Right atrium auricular region (tissue), 2 donors: ENCODE measurements at regions not wholly inside any gene's neighbourhood (a gene's known extent, or its start where the extent isn't known, plus 50 kb on each side); places are given as distances from the start of the nearest gene placed in this dataset.
A peak's percentile ranks its signal among the peaks of the same experiment; 100 is the strongest.

ENCODE experiments used
- DNase-seq: peaks from one replicate; pipeline ENCODE4 v3.0.0-alpha.2; 2019; ENCODE audit warnings: low spot score
- H3K27ac ChIP-seq, 2 donors: fragments of 200-600 bp; sonication (generic); 1 replicate in 1 of 2; 2 replicates in 1 of 2; pipeline ENCODE4 v1.5.1; 2016 to 2019
- H3K27me3 ChIP-seq, 2 donors: fragments of 200-600 bp; sonication (generic); one replicate each; pipeline versions ENCODE4 v1.5.1 to v1.6.0; 2017 to 2019
- H3K36me3 ChIP-seq: fragments of 200-600 bp; sonication (generic); one replicate; pipeline ENCODE4 v1.5.1; 2016
- H3K4me1 ChIP-seq, 2 donors: fragments of 200-600 bp; sonication (generic); one replicate each; pipeline versions ENCODE4 v1.5.1 to v1.6.0; 2017 to 2019
- H3K4me3 ChIP-seq, 2 donors: fragments of 200-600 bp; sonication (generic); 1 replicate in 1 of 2; 2 replicates in 1 of 2; pipeline ENCODE4 v1.5.1; 2017 to 2019; ENCODE audit warnings: mild to moderate bottlenecking in 1 of 2, moderate library complexity in 1 of 2
- H3K9me3 ChIP-seq, 2 donors: fragments of 200-600 bp; sonication (generic); one replicate each; pipeline ENCODE4 v1.5.1; 2019
- TF ChIP-seq, protein P1 (sequence below), 2 donors: fragments of 200-600 bp; sonication (generic); IDR thresholded peaks; one replicate each; pipeline ENCODE4 v1.5.1; 2019; ENCODE audit warnings: antibody characterized with exemption in 2 of 2

DNA sequence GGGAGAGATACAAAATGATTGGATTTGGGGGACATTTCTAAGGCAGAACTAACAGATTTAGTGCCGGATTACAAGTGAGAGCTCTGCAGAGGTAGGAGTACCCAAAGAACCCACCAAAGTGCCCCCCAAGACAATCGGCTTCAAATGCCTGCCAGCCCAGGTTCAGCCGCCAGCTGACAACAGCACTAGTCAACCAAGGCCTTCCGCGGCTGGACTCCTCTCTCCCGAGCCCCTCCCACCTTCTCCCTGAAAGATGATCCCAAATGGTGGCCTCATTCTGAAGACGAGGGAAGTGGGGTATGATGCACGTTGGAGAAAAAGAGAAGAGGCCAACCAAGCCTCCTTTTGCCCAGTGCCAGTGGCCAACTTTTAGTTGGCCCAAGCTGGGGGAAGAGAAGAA is 210.4 kb upstream of the SLC30A5 start:
- TF ChIP-seq, protein P1, sequence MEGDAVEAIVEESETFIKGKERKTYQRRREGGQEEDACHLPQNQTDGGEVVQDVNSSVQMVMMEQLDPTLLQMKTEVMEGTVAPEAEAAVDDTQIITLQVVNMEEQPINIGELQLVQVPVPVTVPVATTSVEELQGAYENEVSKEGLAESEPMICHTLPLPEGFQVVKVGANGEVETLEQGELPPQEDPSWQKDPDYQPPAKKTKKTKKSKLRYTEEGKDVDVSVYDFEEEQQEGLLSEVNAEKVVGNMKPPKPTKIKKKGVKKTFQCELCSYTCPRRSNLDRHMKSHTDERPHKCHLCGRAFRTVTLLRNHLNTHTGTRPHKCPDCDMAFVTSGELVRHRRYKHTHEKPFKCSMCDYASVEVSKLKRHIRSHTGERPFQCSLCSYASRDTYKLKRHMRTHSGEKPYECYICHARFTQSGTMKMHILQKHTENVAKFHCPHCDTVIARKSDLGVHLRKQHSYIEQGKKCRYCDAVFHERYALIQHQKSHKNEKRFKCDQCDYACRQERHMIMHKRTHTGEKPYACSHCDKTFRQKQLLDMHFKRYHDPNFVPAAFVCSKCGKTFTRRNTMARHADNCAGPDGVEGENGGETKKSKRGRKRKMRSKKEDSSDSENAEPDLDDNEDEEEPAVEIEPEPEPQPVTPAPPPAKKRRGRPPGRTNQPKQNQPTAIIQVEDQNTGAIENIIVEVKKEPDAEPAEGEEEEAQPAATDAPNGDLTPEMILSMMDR (IDR thresholded peaks at IDR 0.05), result no peak
- Histone ChIP-seq H3K4me1 (no peaks in the 10 kb centered on the region), H3K9me3 (no peaks in the 10 kb centered on the region), H3K36me3 (no peaks in the 10 kb centered on the region), H3K27ac (no peak overlapping the region), H3K27me3 (no peaks in the 10 kb centered on the region), H3K4me3 (no peak overlapping the region)
- DNase-seq, result no peak

DNA sequence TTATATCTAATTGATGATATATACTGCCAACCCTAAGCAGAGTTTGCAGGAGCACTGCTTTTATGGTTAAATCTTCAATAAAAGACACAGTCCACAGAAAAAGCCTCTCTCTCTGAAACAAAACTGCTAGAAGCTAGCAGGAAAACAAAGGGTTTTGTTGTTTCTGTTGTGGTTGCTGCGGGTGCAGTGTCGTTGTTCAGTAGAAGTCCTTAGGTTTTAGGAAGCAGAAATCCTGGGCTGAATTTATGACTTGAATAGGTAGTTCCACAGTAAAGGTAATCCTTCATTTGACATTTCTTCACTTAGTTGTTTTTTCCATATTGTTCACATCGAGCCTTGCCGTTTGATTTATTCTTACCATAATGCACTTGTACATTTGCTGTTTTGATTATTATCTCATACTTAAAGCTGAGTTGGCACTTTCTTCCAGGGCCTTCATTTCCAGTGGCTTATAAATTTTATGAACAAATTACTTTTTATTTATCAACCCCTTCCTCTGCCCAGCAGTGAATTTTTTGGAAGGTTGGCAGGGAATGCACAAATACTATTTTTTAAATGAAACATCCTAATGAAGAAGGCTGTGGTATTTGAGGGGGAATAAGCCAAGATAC is 209.6 kb upstream of the SLC30A5 start:
- no peak for DNase-seq
- Histone ChIP-seq H3K27me3 (no peaks in the 10 kb centered on the region), H3K4me3 (no peak overlapping the region), H3K27ac (no peak overlapping the region), H3K9me3 (no peaks in the 10 kb centered on the region), H3K4me1 (no peaks in the 10 kb centered on the region), H3K36me3 (no peaks in the 10 kb centered on the region)
- TF ChIP-seq, protein P1 (IDR thresholded peaks at IDR 0.05), result no peak

DNA sequence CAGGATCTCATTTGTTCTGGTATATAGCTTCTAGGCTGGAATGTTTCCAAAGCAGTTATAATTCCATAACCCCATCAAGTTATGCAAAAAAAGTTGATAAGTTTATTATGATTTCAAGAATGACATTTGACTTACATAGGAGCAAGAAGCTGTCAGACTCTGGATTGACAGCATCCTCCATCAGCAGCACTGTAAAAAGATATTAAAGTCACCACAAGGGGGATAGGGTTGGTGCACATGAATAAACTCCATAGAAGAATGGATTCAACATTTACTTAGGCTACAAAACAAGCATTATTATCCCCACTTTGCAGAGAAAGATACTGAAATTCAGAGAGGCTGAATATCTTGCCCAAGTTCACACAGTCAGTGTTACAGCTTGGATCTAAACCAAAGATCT is 208.9 kb upstream of the SLC30A5 start:
- DNase-seq, result no peak
- TF ChIP-seq, protein P1 (IDR thresholded peaks at IDR 0.05), result peak in 1 of 2 donors; percentile 48

DNA sequence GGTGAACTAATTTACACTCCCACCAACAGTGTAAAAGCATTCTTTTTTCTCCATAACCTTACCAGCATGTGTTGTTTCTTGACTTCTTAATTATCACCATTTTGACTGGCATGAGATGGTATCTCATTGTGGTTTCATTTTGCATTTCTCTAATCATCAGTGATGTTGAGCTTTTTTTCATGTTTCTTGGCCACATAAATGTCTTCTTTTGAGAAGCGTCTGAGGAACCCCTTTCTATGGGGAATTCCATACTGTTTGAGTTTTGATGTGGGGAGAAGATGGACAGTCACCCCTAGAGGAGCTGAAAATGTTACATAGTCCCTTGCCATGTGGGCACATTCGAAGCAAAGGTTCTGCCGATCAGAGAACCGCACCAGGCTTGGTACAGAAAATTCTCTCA is 207.0 kb upstream of the SLC30A5 start:
- TF ChIP-seq, protein P1 (IDR thresholded peaks at IDR 0.05), result no peak
- H3K27me3 ChIP-seq, result no peaks in the 10 kb centered on the region
- H3K4me3 ChIP-seq, result no peak overlapping the region
- H3K36me3 ChIP-seq, result no peaks in the 10 kb centered on the region
- H3K27ac ChIP-seq, result no peak overlapping the region
- no peak for DNase-seq
- no peaks in the 10 kb centered on the region for H3K9me3 ChIP-seq
- H3K4me1 ChIP-seq, result no peaks in the 10 kb centered on the region

More for the DNA sequence above, 208.9 kb upstream of the SLC30A5 start:
- no peaks in the 10 kb centered on the region for H3K4me1 ChIP-seq
- H3K36me3 ChIP-seq, result no peaks in the 10 kb centered on the region
- no peak overlapping the region for H3K4me3 ChIP-seq
- no peak overlapping the region for H3K27ac ChIP-seq
- no peaks in the 10 kb centered on the region for H3K27me3 ChIP-seq
- H3K9me3 ChIP-seq, result no peaks in the 10 kb centered on the region

DNA sequence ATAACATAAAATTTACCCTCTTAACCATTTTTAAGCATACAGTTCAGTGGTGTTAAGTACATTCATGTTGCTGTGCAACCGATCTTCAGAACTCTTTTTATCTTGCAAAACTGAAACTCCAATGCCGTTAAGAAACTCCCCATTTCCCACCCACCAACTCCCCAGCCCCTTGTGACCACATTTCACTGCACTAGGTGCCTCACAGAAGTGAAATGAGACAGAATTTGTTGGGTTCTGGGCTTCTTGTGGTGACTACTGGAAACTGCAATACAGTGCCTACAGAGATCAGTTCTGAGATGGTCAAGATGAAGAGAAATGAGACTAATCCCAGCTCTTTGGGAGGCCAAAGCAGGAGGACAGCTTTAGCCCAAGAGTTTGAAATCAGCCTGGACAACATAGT is 202.1 kb upstream of the SLC30A5 start:
- Histone ChIP-seq H3K4me3 (no peak overlapping the region), H3K27me3 (no peaks in the 10 kb centered on the region), H3K4me1 (no peaks in the 10 kb centered on the region), H3K36me3 (no peaks in the 10 kb centered on the region), H3K9me3 (no peaks in the 10 kb centered on the region), H3K27ac (no peak overlapping the region)
- TF ChIP-seq, protein P1 (IDR thresholded peaks at IDR 0.05), result no peak
- DNase-seq, result no peak

DNA sequence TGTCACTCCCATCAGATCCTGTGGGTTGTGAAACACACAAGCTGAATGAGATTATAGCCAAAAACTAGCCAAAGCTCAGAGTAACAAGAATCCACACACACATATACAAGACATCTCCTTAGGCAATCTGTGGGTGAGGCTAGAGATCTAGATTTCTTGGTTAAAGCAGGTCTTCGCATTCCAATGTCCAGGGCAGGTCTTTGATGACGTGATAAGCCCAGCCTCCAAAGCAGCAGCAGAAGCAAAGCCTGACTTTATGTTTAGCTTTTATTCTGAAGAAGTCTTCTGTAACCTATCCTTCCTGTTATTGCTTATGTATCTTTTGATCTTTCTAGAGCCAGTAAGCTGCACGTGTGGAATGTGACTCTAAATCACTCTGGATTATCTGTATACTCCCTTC is 199.1 kb upstream of the SLC30A5 start:
- no peaks in the 10 kb centered on the region for H3K4me1 ChIP-seq
- no peaks in the 10 kb centered on the region for H3K36me3 ChIP-seq
- H3K27ac ChIP-seq, result no peak overlapping the region
- H3K4me3 ChIP-seq, result no peak overlapping the region
- no peak for DNase-seq
- no peaks in the 10 kb centered on the region for H3K9me3 ChIP-seq
- TF ChIP-seq, protein P1 (IDR thresholded peaks at IDR 0.05), result no peak
- no peaks in the 10 kb centered on the region for H3K27me3 ChIP-seq
